ENCODE measurements at regions not wholly inside any gene's neighbourhood (a gene's known extent, or its start where the extent isn't known, plus 50 kb on each side); places are given as distances from the start of the nearest gene placed in this dataset.
A peak's percentile ranks its signal among the peaks of the same experiment; 100 is the strongest.

- FAIRE-seq: no peak
Observed at GRCh38 chr15:36371509-36371908, 207.9 kb upstream of the CDIN1 start.

GRCh38 chr15:36372968-36373367 is 206.5 kb upstream of the CDIN1 start:
- no peak for FAIRE-seq

- no peak for FAIRE-seq
Observed at GRCh38 chr15:36373550-36373949, 205.9 kb upstream of the CDIN1 start.

- FAIRE-seq: no peak
Observed at GRCh38 chr15:36389107-36389506, 190.3 kb upstream of the CDIN1 start.

- no peak for FAIRE-seq
Observed at GRCh38 chr15:36390491-36390890, 188.9 kb upstream of the CDIN1 start.

GRCh38 chr15:36392676-36393266 is 186.7 kb upstream of the CDIN1 start:
- FAIRE-seq: no peak

GRCh38 chr15:36398212-36398611 is 181.2 kb upstream of the CDIN1 start:
- no peak for FAIRE-seq

- no peak for FAIRE-seq
Observed at GRCh38 chr15:36399276-36399675, 180.2 kb upstream of the CDIN1 start.

GRCh38 chr15:36400936-36401585 is 178.4 kb upstream of the CDIN1 start:
- FAIRE-seq: peak; percentile 46

GRCh38 chr15:36401586-36401966 is 177.8 kb upstream of the CDIN1 start:
- no peak for FAIRE-seq

GRCh38 chr15:36403351-36403750 is 176.1 kb upstream of the CDIN1 start:
- FAIRE-seq: no peak

GRCh38 chr15:36406366-36406765 is 173.1 kb upstream of the CDIN1 start:
- no peak for FAIRE-seq

- no peak for FAIRE-seq
Observed at GRCh38 chr15:36406911-36407310, 172.5 kb upstream of the CDIN1 start.

- no peak for FAIRE-seq
Observed at GRCh38 chr15:36407647-36408046, 171.8 kb upstream of the CDIN1 start.

- FAIRE-seq: no peak
Observed at GRCh38 chr15:36409819-36410218, 169.6 kb upstream of the CDIN1 start.

GRCh38 chr15:36414670-36415069 is 164.8 kb upstream of the CDIN1 start:
- FAIRE-seq: no peak

- FAIRE-seq: no peak
Observed at GRCh38 chr15:36415643-36416042, 163.8 kb upstream of the CDIN1 start.

- no peak for FAIRE-seq
Observed at GRCh38 chr15:36422631-36423030, 156.8 kb upstream of the CDIN1 start.

GRCh38 chr15:36426691-36427090 is 152.7 kb upstream of the CDIN1 start:
- no peak for FAIRE-seq

GRCh38 chr15:36428102-36428845 is 151.2 kb upstream of the CDIN1 start:
- no peak for FAIRE-seq

GRCh38 chr15:36429707-36430106 is 149.7 kb upstream of the CDIN1 start:
- no peak for FAIRE-seq

- no peak for FAIRE-seq
Observed at GRCh38 chr15:36430280-36430679, 149.1 kb upstream of the CDIN1 start.

- FAIRE-seq: no peak
Observed at GRCh38 chr15:36430726-36431265, 148.6 kb upstream of the CDIN1 start.

GRCh38 chr15:36432161-36432560 is 147.3 kb upstream of the CDIN1 start:
- no peak for FAIRE-seq

All from endometrium (tissue), 2 donors.